ENCODE measurements at regions not wholly inside any gene's neighbourhood (a gene's known extent, or its start where the extent isn't known, plus 50 kb on each side); places are given as distances from the start of the nearest gene placed in this dataset.

GRCh38 chr2:151024696-151025251, 236.9 kb downstream of the RBM43 start:
- H3K4me1 Mint-ChIP-seq = peaks cover 2% of the 10 kb centered on the region
- no peaks in the 10 kb centered on the region for H3K36me3 Mint-ChIP-seq
- H3K27me3 Mint-ChIP-seq = peaks cover 4% of the 10 kb centered on the region
- ATAC-seq (ENCODE audit: low read depth) = no peak
- H3K9me3 Mint-ChIP-seq = no peaks in the 10 kb centered on the region
- no peak for DNase-seq (ENCODE audit: low spot score in 2 of 2)
- no peak overlapping the region for H3K27ac Mint-ChIP-seq
- no peak overlapping the region for H3K4me3 Mint-ChIP-seq

DNA sequence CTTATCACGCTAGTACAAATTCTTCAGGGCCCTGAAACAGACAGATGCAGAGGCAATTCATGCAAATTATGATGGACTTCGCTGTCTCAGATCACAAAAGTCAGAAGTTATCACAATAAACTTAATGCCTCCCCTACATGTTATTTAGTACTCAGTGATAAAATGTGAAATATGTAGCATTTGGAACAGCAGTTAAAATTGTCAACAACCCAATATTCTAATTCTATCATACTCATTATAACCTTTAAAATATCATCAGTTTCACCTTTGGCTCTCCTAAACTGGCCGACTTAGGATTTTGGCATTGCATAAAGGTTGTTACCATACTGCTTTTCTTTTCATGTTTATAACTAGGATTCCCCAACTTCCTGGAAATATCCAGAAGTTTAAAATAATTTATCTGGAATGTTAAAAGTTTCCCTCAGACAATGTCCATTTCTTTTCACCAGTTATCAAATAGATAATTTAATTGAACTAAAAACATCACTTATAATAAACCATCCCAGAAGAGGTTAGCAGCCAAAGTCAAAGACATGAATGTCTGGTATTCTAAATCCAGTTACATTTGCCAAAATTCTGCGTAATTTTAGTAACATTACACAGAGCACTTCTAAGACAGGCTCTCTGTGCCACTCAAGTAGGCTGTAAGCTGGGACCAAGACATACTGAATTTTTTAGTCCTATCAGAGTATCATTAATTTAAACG, 239.8 kb downstream of the RBM43 start:
- ATAC-seq (ENCODE audit: low read depth) = no peak
- Mint-ChIP-seq H3K27ac (no peak overlapping the region), H3K27me3 (peaks cover 5% of the 10 kb centered on the region), H3K9me3 (peaks cover 2% of the 10 kb centered on the region), H3K36me3 (no peaks in the 10 kb centered on the region), H3K4me1 (no peaks in the 10 kb centered on the region), H3K4me3 (no peak overlapping the region)
- no peak for DNase-seq (ENCODE audit: low spot score in 2 of 2)

DNA sequence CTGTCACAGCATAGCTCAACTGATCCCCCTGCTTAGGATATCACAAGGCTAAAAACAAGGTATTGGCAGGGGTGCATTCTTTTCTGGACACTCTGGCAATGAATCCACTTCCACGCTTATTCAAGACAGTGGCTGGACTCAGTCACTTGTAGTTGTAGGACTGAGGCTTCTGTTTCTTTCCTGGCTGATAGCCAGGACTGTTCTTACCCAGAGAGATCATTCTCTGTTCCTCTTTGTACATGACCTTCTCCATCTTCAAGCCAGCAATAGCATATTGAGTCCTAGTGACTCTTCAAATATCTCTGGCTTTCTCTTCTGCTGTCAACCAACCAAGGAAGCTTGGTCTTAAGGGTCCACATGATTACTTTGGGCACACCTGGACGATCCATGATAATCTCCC, 241.3 kb downstream of the RBM43 start:
- peaks cover 2% of the 10 kb centered on the region for H3K9me3 Mint-ChIP-seq
- H3K27ac Mint-ChIP-seq = no peak overlapping the region
- H3K4me1 Mint-ChIP-seq = no peaks in the 10 kb centered on the region
- peaks cover 5% of the 10 kb centered on the region for H3K27me3 Mint-ChIP-seq
- H3K4me3 Mint-ChIP-seq = no peak overlapping the region
- DNase-seq (ENCODE audit: low spot score in 2 of 2) (no peak), ATAC-seq (ENCODE audit: low read depth) (no peak)
- no peaks in the 10 kb centered on the region for H3K36me3 Mint-ChIP-seq

DNA sequence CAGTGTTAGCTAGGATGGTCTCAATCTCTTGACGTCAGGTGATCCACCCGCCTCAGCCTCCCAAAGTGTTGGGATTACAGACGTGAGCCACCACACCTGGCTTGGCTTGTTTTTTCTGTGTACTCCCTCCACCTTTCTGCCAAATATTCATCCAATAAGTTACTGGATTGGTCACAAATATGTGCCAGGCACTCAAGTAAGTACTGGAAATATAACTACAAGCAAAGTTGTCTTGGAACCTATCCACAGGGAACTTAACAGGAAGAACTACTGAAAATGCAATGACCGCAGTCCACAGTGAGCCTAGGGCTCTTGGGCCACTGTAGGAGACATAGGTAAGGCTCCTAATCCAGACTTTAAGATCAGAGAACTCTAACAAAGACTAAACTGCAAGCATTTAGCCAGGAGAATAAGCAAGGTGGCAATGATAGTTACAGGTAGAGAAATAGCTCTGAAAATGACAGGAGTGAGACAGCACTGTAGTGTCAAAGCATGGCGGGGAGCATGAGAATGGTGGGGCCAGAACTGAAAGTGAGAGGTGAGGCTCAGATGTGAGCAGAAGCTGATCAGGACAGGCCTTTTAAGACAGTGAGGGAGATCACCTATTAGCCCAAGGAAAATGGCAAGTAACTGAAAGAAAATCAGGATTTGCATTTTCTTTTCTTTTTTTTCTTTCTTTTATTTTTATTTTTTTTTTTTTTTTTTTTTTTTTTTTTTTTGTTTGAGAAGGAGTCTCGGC, 252.1 kb downstream of the RBM43 start:
- peaks cover 3% of the 10 kb centered on the region for H3K27me3 Mint-ChIP-seq
- H3K27ac Mint-ChIP-seq = no peak overlapping the region
- no peak overlapping the region for H3K4me3 Mint-ChIP-seq
- no peak for ATAC-seq (ENCODE audit: low read depth)
- H3K36me3 Mint-ChIP-seq = no peaks in the 10 kb centered on the region
- no peaks in the 10 kb centered on the region for H3K9me3 Mint-ChIP-seq
- H3K4me1 Mint-ChIP-seq = no peaks in the 10 kb centered on the region
- DNase-seq (ENCODE audit: low spot score in 2 of 2) = no peak

DNA sequence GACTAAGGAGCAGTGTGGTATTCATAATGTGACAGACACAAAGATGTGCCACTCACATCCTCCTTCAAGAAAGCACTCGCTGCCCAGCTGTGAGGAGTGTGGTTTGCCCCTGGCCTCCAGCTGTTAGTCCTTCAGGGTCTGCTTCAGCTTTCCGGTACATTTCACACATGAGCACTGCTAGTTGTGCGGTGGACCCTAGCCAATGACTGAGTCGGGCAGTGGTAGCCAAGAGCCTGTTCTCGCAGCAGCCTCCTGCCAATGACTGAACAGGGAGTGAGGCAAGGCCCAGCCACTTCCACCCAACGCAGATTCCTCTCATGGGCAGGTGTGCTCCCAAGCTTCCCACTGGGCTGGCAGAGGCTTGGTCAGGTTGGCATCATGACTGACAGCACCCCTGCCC, 254.3 kb downstream of the RBM43 start:
- Mint-ChIP-seq H3K9me3 (no peaks in the 10 kb centered on the region), H3K4me3 (no peak overlapping the region), H3K27ac (no peak overlapping the region), H3K4me1 (no peaks in the 10 kb centered on the region), H3K27me3 (peaks cover 3% of the 10 kb centered on the region), H3K36me3 (no peaks in the 10 kb centered on the region)
- ATAC-seq (ENCODE audit: low read depth) (no peak), DNase-seq (ENCODE audit: low spot score in 2 of 2) (no peak)

GRCh38 chr2:151002959-151003600, 258.6 kb downstream of the RBM43 start:
- no peak overlapping the region for H3K4me3 Mint-ChIP-seq
- no peaks in the 10 kb centered on the region for H3K27me3 Mint-ChIP-seq
- H3K4me1 Mint-ChIP-seq = no peaks in the 10 kb centered on the region
- no peak for ATAC-seq (ENCODE audit: low read depth)
- H3K27ac Mint-ChIP-seq = no peak overlapping the region
- H3K9me3 Mint-ChIP-seq = no peaks in the 10 kb centered on the region
- H3K36me3 Mint-ChIP-seq = no peaks in the 10 kb centered on the region
- DNase-seq (ENCODE audit: low spot score in 2 of 2) = no peak

- Mint-ChIP-seq H3K27ac (no peak overlapping the region), H3K4me1 (no peaks in the 10 kb centered on the region), H3K4me3 (no peak overlapping the region), H3K36me3 (no peaks in the 10 kb centered on the region), H3K27me3 (no peaks in the 10 kb centered on the region), H3K9me3 (no peaks in the 10 kb centered on the region)
- no peak for ATAC-seq (ENCODE audit: low read depth)
- no peak for DNase-seq (ENCODE audit: low spot score in 2 of 2)
These were observed 263.8 kb downstream of the RBM43 start for GRCh38 chr2:150997702-150998440.

DNA sequence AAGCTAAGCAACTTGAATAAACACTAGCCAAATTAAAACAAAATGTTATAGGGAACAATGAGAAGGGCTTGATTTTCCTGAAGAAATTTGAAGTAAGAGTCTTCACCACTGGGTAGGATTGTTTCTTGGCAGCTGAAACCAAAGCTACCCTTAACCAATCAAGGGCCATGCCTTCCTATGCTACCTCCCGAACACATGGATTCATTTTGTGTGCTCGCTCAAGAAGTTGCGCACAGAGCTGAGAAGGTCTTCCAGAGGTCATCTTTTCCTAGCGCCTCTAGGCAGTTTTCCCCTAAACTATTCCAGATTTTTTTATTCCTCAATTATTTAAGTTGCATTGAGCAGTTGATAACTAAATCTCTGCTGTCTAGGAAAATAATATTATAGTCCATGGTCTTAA, 264.6 kb downstream of the RBM43 start:
- no peaks in the 10 kb centered on the region for H3K36me3 Mint-ChIP-seq
- no peaks in the 10 kb centered on the region for H3K27me3 Mint-ChIP-seq
- DNase-seq (ENCODE audit: low spot score in 2 of 2) (no peak), ATAC-seq (ENCODE audit: low read depth) (no peak)
- no peaks in the 10 kb centered on the region for H3K4me1 Mint-ChIP-seq
- no peak overlapping the region for H3K4me3 Mint-ChIP-seq
- no peaks in the 10 kb centered on the region for H3K9me3 Mint-ChIP-seq
- H3K27ac Mint-ChIP-seq = no peak overlapping the region

GRCh38 chr2:150994076-150994475, 267.6 kb downstream of the RBM43 start:
- peaks cover 3% of the 10 kb centered on the region for H3K9me3 Mint-ChIP-seq
- H3K4me3 Mint-ChIP-seq = no peak overlapping the region
- no peaks in the 10 kb centered on the region for H3K4me1 Mint-ChIP-seq
- no peak for ATAC-seq (ENCODE audit: low read depth)
- H3K27ac Mint-ChIP-seq = no peak overlapping the region
- no peak for DNase-seq (ENCODE audit: low spot score in 2 of 2)
- no peaks in the 10 kb centered on the region for H3K27me3 Mint-ChIP-seq
- H3K36me3 Mint-ChIP-seq = no peaks in the 10 kb centered on the region

DNA sequence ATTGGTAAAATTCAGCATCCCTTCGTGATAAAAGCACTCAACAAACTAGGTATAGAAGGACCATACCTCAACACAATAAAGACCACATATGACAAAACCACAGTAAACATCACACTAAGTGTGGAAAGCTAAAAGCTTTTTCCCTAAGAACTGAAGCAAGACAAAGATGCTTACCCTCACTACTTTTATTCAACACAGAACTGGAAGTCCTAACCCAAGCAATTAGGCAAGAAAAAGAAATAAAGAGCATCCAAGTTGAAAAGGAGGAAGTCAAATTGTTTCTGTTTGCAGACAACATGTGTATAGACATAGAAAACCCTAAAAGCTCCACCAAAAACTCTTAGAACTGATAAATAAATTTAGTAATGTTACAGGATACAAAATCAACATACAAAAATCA, 271.7 kb downstream of the RBM43 start:
- H3K9me3 Mint-ChIP-seq = peaks cover 3% of the 10 kb centered on the region

GRCh38 chr2:150985741-150986140, 275.9 kb downstream of the RBM43 start:
- DNase-seq (ENCODE audit: low spot score in 2 of 2) = no peak
- H3K27me3 Mint-ChIP-seq = peaks cover 4% of the 10 kb centered on the region
- H3K9me3 Mint-ChIP-seq = peaks cover 3% of the 10 kb centered on the region
- no peaks in the 10 kb centered on the region for H3K36me3 Mint-ChIP-seq
- ATAC-seq (ENCODE audit: low read depth) = no peak
- no peak overlapping the region for H3K27ac Mint-ChIP-seq
- H3K4me3 Mint-ChIP-seq = no peak overlapping the region
- no peaks in the 10 kb centered on the region for H3K4me1 Mint-ChIP-seq

More for the DNA sequence above, 271.7 kb downstream of the RBM43 start:
- no peaks in the 10 kb centered on the region for H3K36me3 Mint-ChIP-seq
- no peak overlapping the region for H3K27ac Mint-ChIP-seq
- no peak overlapping the region for H3K4me3 Mint-ChIP-seq
- no peak for ATAC-seq (ENCODE audit: low read depth)
- no peak for DNase-seq (ENCODE audit: low spot score in 2 of 2)
- H3K4me1 Mint-ChIP-seq = no peaks in the 10 kb centered on the region
- H3K27me3 Mint-ChIP-seq = no peaks in the 10 kb centered on the region

DNA sequence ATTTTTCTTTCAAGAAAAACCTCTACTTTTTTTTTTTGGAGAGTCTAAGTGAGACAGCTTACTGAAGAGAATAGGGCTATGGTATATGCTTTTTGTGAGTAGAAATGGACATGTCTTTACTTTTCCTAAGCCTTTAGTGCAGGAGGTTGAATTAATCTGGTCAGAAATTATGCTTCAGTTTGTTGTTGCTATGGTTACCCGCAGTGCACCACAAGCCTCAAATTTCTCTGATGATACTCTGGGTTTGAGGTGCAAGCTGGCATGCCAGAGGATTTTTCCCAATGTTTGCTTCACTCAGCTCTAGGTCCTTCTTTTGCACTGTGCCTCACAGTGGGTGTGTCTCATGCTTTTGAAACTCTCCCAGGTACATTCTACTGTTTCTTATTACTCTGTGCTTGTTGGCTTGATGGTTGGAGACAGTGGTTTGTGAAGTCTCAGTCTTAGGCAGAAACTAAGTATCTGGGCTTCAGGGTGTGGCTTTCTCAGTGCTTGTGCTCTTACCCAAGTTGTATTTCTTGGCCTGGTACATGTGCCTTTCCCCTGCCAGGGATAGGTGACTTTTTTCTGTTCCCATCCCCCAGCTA, 278.3 kb downstream of the RBM43 start:
- H3K4me3 Mint-ChIP-seq = no peak overlapping the region
- no peaks in the 10 kb centered on the region for H3K4me1 Mint-ChIP-seq
- H3K27me3 Mint-ChIP-seq = peaks cover 4% of the 10 kb centered on the region
- H3K27ac Mint-ChIP-seq = no peak overlapping the region
- no peaks in the 10 kb centered on the region for H3K9me3 Mint-ChIP-seq
- no peaks in the 10 kb centered on the region for H3K36me3 Mint-ChIP-seq
- DNase-seq (ENCODE audit: low spot score in 2 of 2) = no peak
- ATAC-seq (ENCODE audit: low read depth) = no peak

DNA sequence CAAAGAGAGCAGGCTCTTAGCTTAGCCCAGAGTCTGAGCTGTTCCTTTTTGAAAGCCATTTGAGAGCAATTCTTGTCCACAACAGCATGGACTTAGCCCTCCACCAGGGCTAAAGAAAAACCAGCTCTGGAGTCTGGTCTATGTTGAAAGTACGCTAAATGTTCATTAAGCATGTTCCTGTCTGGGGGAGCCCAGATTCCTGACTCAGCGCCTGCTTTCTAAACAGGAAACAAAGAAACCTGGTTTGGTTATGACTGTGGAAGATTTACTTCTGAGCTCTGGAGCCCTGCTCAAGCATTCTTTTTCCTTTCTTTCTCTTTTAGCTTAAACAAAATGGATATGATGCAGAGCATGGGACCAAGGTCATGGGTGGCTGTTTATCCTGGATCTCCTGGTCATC, 279.8 kb downstream of the RBM43 start:
- no peaks in the 10 kb centered on the region for H3K9me3 Mint-ChIP-seq
- ATAC-seq (ENCODE audit: low read depth) (no peak), DNase-seq (ENCODE audit: low spot score in 2 of 2) (no peak)
- H3K4me1 Mint-ChIP-seq = no peaks in the 10 kb centered on the region
- H3K36me3 Mint-ChIP-seq = no peaks in the 10 kb centered on the region
- no peak overlapping the region for H3K27ac Mint-ChIP-seq
- peaks cover 4% of the 10 kb centered on the region for H3K27me3 Mint-ChIP-seq
- no peak overlapping the region for H3K4me3 Mint-ChIP-seq

Measured in memory B cell (primary cell).